PC-3 (cell line): ENCODE measurements at regions not wholly inside any gene's neighbourhood (a gene's known extent, or its start where the extent isn't known, plus 50 kb on each side); places are given as distances from the start of the nearest gene placed in this dataset.

Experiments used
- ATAC-seq: fragments of 200-7000 bp; cut with Tn5 transposase; 2 replicates; pipeline ENCODE4 v1.9.1; 2020; ENCODE audit warnings: mild to moderate bottlenecking, moderate library complexity
- BruUV-seq: library from RNA; stranded (reverse); fragments of 400-500 nt; replicated peaks from 2 replicates; lab custom pipeline; 2021; lab: Mats Ljungman, UMichigan
- CTCF ChIA-PET: fragments of 300-600 bp; sonication (Branson Sonifier 250); formaldehyde crosslinking; loops from one replicate; lab custom pipeline; 2022; ENCODE audit warnings: antibody characterized with exemption; lab: Charles Lee
- POLR2A ChIA-PET: fragments of 300-600 bp; sonication (Branson Sonifier 250); formaldehyde crosslinking; loops from one replicate; lab custom pipeline; 2022; ENCODE audit warnings: antibody characterized with exemption; ENCODE audit not compliant: unreplicated experiment; lab: Charles Lee
- DNase-seq: peaks from one replicate; pipeline ENCODE4 v3.0.0-alpha.2; 2015
- H2AFZ ChIP-seq: fragments of 300-600 bp; sonication (generic); 2 replicates; pipeline ENCODE4 v1.6.0; 2016; ENCODE audit warnings: antibody characterized with exemption, low read length
- H3F3A ChIP-seq: fragments of 300-600 bp; sonication (generic); one replicate; pipeline ENCODE4 v1.6.0; 2017; ENCODE audit warnings: antibody characterized with exemption, low read length, control low read depth, mild to moderate bottlenecking; ENCODE audit not compliant: unreplicated experiment
- H3K27ac ChIP-seq: fragments of 300-600 bp; sonication (generic); 2 replicates; pipeline ENCODE4 v1.5.1; 2016; ENCODE audit warnings: mild to moderate bottlenecking, low read length
- H3K27me3 ChIP-seq: fragments of 300-600 bp; sonication (generic); 2 replicates; pipeline ENCODE4 v1.6.1; 2016; ENCODE audit warnings: low read length, mixed read lengths
- H3K36me3 ChIP-seq: fragments of 300-600 bp; sonication (generic); 2 replicates; pipeline ENCODE4 v1.6.1; 2016; ENCODE audit warnings: low read depth, mixed run types, low read length, mixed read lengths
- H3K4me1 ChIP-seq: fragments of 300-600 bp; sonication (generic); 2 replicates; pipeline ENCODE4 v1.5.1; 2016; ENCODE audit warnings: low read length; ENCODE audit not compliant: insufficient read depth
- H3K4me2 ChIP-seq: fragments of 300-600 bp; sonication (generic); 2 replicates; pipeline ENCODE4 v1.6.0; 2016; ENCODE audit warnings: low read length
- H3K4me3 ChIP-seq: fragments of 300-600 bp; sonication (generic); 2 replicates; pipeline ENCODE4 v1.5.1; 2016; ENCODE audit warnings: mild to moderate bottlenecking, low read length, mixed read lengths
- H3K79me2 ChIP-seq: fragments of 300-600 bp; sonication (generic); 2 replicates; pipeline ENCODE4 v1.6.1; 2017; ENCODE audit warnings: low read length, mixed read lengths
- H3K9ac ChIP-seq: fragments of 300-600 bp; sonication (generic); 2 replicates; pipeline ENCODE4 v1.6.0; 2016; ENCODE audit warnings: mild to moderate bottlenecking, low read length
- H3K9me2 ChIP-seq: fragments of 300-600 bp; sonication (generic); replicated peaks from 2 replicates; pipeline ENCODE4 v1.6.1; 2016; ENCODE audit warnings: mixed run types, low read length, mixed read lengths
- H3K9me3 ChIP-seq: fragments of 300-600 bp; sonication (generic); 2 replicates; pipeline ENCODE4 v1.6.1; 2016; ENCODE audit warnings: low read length, mixed read lengths
- H4K20me1 ChIP-seq: fragments of 300-600 bp; sonication (generic); 2 replicates; pipeline ENCODE4 v1.6.1; 2016; ENCODE audit warnings: low read length, mixed read lengths
- CTCF ChIP-seq: fragments of 300-600 bp; sonication (generic); conservative IDR thresholded peaks from 2 replicates; pipeline ENCODE4 v1.5.1; 2017; ENCODE audit warnings: antibody characterized with exemption, low read depth, mild to moderate bottlenecking, low read length
- EZH2 ChIP-seq: fragments of 300-600 bp; sonication (generic); IDR thresholded peaks from one replicate; pipeline ENCODE4 v1.6.1; 2017; ENCODE audit warnings: antibody characterized with exemption, mild to moderate bottlenecking, low read length; ENCODE audit not compliant: unreplicated experiment
- EZH2phosphoT487 ChIP-seq: fragments of 300-600 bp; sonication (generic); IDR thresholded peaks from 2 replicates; pipeline ENCODE4 v1.6.1; 2018; ENCODE audit warnings: mild to moderate bottlenecking, antibody characterized with exemption, low read length, borderline replicate concordance
- intact Hi-C: fragments of 100-400 bp; cut with micrococcal nuclease; formaldehyde crosslinking; loops from 2 replicates; pipeline ENCODE4 v1.9.0; 2023

- Histone ChIP-seq H3F3A (no peaks in the 10 kb centered on the region), H3K9ac (no peak overlapping the region), H3K27ac (no peak overlapping the region), H2AFZ (no peak overlapping the region), H3K4me2 (no peak overlapping the region), H3K36me3 (no peaks in the 10 kb centered on the region), H3K79me2 (no peaks in the 10 kb centered on the region), H3K4me1 (no peaks in the 10 kb centered on the region), H3K4me3 (no peak overlapping the region), H4K20me1 (no peaks in the 10 kb centered on the region), H3K27me3 (no peaks in the 10 kb centered on the region), H3K9me2 (no peaks in the 10 kb centered on the region), H3K9me3 (no peaks in the 10 kb centered on the region)
- POLR2A ChIA-PET = no interaction called here
- ATAC-seq (no peak), DNase-seq (no peak)
- intact Hi-C loops = no loop called here
- CTCF ChIA-PET = no interaction called here
- TF ChIP-seq EZH2 (no peak), EZH2phosphoT487 (no peak), CTCF (no peak)
- BruUV-seq = no TSS peak
Observed at GRCh38 chr4:42342459-42342858, 54.8 kb upstream of the SHISA3 start.

- Histone ChIP-seq H3K9me2 (no peaks in the 10 kb centered on the region), H3K27me3 (no peaks in the 10 kb centered on the region), H3K4me1 (no peaks in the 10 kb centered on the region), H3K4me3 (no peak overlapping the region), H3K36me3 (no peaks in the 10 kb centered on the region), H3K4me2 (no peak overlapping the region), H3K9ac (no peak overlapping the region), H2AFZ (no peak overlapping the region), H3K9me3 (no peaks in the 10 kb centered on the region), H4K20me1 (no peaks in the 10 kb centered on the region), H3K27ac (no peak overlapping the region), H3K79me2 (no peaks in the 10 kb centered on the region), H3F3A (no peaks in the 10 kb centered on the region)
- ATAC-seq = no peak
- DNase-seq = no peak
- POLR2A ChIA-PET = no interaction called here
- no TSS peak for BruUV-seq
- intact Hi-C loops = no loop called here
- CTCF ChIA-PET = no interaction called here
- TF ChIP-seq CTCF (no peak), EZH2 (no peak), EZH2phosphoT487 (no peak)
Observed at GRCh38 chr4:42344309-42344708, 53.0 kb upstream of the SHISA3 start.

GRCh38 chr4:42344749-42345148 is 52.5 kb upstream of the SHISA3 start:
- H3K27me3 ChIP-seq = no peaks in the 10 kb centered on the region
- POLR2A ChIA-PET = no interaction called here
- H3K4me1 ChIP-seq = no peaks in the 10 kb centered on the region
- H4K20me1 ChIP-seq = no peaks in the 10 kb centered on the region
- no TSS peak for BruUV-seq
- no peak for ATAC-seq
- TF ChIP-seq EZH2 (no peak), CTCF (no peak), EZH2phosphoT487 (no peak)
- H3K9ac ChIP-seq = no peak overlapping the region
- DNase-seq = no peak
- no peaks in the 10 kb centered on the region for H3K79me2 ChIP-seq
- no peaks in the 10 kb centered on the region for H3K36me3 ChIP-seq
- no peak overlapping the region for H2AFZ ChIP-seq
- intact Hi-C loops = no loop called here
- H3K27ac ChIP-seq = no peak overlapping the region
- H3F3A ChIP-seq = no peaks in the 10 kb centered on the region
- CTCF ChIA-PET = no interaction called here
- H3K4me3 ChIP-seq = no peak overlapping the region
- H3K4me2 ChIP-seq = no peak overlapping the region
- no peaks in the 10 kb centered on the region for H3K9me2 ChIP-seq
- H3K9me3 ChIP-seq = no peaks in the 10 kb centered on the region
